Fibroblast of villous mesenchyme (primary cell): ENCODE measurements at regions not wholly inside any gene's neighbourhood (a gene's known extent, or its start where the extent isn't known, plus 50 kb on each side); places are given as distances from the start of the nearest gene placed in this dataset.

Experiments
- DNase-seq: peaks from one replicate; pipeline ENCODE4 v3.0.0-alpha.2; 2010; ENCODE audit warnings: low read depth
- H3K4me3 ChIP-seq: 2 replicates; pipeline ENCODE4 v1.5.1; 2011; ENCODE audit warnings: low read depth, mild to moderate bottlenecking, low read length
- TF ChIP-seq, protein P1 (sequence below): IDR thresholded peaks from 2 replicates; pipeline ENCODE4 v1.5.1; 2012; ENCODE audit warnings: low read depth, mild to moderate bottlenecking, low read length; ENCODE audit not compliant: insufficient read depth

DNA sequence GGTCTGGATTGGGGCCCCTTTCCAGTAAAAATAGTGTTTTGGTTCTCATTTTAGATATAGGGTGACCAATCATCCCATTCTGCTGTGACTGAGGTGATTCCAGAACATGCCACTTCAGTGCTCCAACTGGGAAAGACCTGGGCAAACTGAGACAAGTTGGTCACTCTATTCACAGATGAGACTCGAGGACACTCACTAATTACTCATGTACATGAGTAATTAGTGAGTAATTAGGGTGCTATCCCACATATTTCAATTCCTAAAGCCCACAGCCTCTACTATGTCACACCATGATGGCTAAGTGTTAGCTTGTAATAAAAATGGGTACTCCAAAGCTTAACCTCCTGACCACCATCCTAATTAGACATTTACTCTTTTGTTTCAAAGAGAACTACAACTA is 86.0 kb downstream of the CBLN4 start:
- no peak for DNase-seq
- TF ChIP-seq, protein P1, sequence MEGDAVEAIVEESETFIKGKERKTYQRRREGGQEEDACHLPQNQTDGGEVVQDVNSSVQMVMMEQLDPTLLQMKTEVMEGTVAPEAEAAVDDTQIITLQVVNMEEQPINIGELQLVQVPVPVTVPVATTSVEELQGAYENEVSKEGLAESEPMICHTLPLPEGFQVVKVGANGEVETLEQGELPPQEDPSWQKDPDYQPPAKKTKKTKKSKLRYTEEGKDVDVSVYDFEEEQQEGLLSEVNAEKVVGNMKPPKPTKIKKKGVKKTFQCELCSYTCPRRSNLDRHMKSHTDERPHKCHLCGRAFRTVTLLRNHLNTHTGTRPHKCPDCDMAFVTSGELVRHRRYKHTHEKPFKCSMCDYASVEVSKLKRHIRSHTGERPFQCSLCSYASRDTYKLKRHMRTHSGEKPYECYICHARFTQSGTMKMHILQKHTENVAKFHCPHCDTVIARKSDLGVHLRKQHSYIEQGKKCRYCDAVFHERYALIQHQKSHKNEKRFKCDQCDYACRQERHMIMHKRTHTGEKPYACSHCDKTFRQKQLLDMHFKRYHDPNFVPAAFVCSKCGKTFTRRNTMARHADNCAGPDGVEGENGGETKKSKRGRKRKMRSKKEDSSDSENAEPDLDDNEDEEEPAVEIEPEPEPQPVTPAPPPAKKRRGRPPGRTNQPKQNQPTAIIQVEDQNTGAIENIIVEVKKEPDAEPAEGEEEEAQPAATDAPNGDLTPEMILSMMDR, result no peak
- H3K4me3 ChIP-seq, result no peak overlapping the region

DNA sequence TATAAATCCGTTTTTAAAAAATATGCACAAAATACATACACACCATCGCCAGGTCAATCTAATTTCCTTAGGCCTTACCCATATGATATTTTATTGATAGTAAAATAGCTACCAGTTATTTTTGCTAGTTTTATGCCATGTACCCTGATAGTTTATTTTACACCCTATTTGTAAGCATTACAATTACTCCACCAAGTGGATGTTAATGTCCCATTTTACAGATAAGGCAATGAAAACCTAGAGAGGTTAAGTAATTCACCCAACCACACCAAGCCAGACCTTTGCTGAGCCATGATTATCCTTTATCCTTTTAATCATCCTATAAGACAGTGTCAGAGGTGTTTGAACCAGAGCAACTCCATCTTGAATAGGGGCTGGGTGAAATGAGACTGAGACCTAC is 86.8 kb downstream of the CBLN4 start:
- TF ChIP-seq, protein P1, result no peak
- no peak for DNase-seq
- no peak overlapping the region for H3K4me3 ChIP-seq

DNA sequence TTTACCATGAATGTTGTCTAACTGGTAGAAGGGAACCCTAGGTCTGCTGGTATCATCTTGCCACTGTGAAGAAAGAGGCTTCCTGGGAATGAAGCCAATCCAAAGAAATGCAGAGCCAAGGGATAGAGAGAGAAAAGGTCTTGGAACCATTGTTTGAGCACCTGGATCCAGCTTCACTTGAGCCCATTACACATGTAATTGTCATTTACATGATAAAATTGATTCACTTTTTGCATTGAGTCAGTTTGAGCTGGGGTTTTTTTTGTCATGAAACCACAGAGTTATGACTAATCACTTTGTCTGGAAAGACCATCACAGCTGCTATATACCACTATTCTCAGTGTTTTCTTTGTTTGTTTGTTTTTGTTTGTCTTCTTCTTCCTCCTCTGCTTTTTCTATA is 112.3 kb downstream of the CBLN4 start:
- no peak overlapping the region for H3K4me3 ChIP-seq
- TF ChIP-seq, protein P1, result no peak
- no peak for DNase-seq

DNA sequence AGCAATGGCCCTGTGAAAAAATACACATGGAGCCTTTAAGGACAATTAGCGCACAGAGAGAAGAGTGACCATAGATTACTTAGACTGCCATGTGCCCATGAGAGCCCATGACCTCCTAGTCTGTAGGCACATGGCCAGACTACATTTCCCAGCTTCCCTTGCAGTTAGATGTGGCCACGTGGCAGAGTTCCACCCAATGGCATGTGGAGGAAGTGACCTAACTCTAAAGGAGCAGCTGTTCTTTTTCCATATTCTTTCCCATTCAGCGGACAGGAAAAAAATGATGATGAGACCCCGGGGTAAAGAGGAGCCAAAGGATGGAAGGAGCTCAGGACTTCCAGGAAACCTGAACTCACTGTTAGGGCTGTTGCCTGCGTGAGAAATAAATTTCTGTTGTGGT is 116.6 kb downstream of the CBLN4 start:
- DNase-seq, result no peak
- H3K4me3 ChIP-seq, result no peak overlapping the region
- TF ChIP-seq, protein P1, result no peak

DNA sequence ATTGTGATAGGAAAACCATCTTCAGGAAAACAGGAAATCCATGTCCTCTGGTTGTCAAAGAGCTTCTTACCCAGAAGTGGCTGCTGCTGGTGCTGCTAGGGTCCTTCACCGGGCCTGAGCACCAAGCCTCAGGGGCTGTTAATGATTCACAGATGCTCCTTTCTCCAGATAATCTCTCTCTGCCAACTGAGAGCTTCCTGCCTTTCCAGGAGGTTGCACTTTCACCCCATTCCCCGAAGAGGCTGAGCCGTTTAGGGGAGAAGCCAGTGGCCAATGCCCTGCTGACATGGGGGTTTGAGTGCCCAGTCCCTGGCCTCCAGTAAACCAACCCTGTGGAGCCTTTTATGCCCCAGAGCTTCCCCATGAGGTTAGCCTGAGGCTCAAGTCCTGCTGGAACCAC is 122.4 kb downstream of the CBLN4 start:
- TF ChIP-seq, protein P1, result no peak
- no peak overlapping the region for H3K4me3 ChIP-seq
- DNase-seq, result no peak

DNA sequence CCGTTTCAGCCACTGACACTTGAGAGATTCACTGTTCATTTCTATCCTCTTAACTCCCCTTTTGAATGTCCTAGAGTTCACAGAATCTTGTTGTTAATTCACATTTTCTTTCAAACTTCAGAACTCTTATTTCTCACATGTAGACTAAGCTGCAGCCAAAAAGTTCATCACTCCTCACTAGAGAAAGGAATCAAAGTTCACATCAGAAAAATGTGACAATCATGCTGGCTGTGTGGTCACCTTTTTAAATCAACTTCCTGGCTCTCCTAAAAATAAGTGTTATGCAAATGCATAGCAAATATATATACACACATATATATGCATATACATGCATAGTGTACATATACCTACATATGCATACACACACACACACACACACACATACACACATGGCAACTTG is 123.0 kb downstream of the CBLN4 start:
- TF ChIP-seq, protein P1, result no peak
- H3K4me3 ChIP-seq, result no peak overlapping the region
- no peak for DNase-seq

DNA sequence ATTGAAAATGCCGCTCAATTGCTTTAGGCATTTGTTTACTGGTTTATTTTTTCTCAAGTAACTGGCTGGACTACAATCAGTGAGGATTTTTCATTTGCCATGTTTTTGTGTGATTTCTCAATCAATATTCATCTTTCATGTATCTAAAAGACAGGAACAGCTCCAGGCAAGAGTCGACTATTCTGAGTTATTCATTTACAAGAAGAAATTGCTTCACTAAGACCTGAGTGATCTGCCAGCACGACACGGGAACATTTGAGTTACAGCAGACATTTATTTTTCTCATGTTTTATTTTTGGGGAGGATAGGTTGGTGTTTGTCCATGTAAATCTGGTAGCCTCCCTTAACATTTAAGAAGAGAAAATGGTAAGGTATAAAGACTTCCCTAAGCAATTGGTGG is 124.1 kb downstream of the CBLN4 start:
- no peak overlapping the region for H3K4me3 ChIP-seq
- TF ChIP-seq, protein P1, result no peak
- no peak for DNase-seq
